ENCODE measurements at regions not wholly inside any gene's neighbourhood (a gene's known extent, or its start where the extent isn't known, plus 50 kb on each side); places are given as distances from the start of the nearest gene placed in this dataset.

DNA sequence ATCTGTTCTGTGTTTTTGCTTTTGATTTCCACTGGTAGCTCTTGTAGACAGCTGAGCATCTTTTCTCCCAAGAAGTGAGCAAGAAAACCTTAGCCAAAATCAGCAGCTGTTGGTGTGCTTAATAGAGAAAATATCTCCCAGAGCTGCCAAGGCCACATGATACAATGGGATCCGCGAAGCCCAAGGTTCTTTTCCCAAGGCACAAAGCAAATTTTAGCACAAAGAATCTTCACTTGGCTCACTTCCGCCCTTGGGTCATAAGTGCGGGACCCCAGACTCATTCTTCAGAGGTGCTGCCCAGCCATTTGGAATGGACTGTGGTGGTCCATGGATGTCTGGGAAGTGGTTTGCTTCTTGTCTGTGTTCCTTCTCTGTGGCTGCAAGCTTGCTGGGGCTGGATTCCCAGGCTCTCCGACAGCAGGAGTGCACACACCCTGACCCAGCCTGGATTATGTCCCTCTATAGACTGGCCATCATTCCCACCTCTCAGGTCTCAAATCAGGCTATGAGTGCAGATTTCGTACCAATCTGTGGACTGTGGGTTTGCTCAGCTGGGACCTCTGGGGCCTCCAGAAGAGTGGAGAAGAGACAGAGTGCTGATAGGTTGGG, 93.0 kb upstream of the TMEM72 start:
- peaks cover 5 to 8% of the 10 kb centered on the region in 2 donors for H3K9me3 Mint-ChIP-seq
- ATAC-seq (no peak), DNase-seq (ENCODE audit: low spot score in 2 of 2) (no peak)
- peaks cover 0 to 4% of the 10 kb centered on the region in 2 donors for H3K36me3 Mint-ChIP-seq
- no peak overlapping the region for H3K27ac Mint-ChIP-seq

DNA sequence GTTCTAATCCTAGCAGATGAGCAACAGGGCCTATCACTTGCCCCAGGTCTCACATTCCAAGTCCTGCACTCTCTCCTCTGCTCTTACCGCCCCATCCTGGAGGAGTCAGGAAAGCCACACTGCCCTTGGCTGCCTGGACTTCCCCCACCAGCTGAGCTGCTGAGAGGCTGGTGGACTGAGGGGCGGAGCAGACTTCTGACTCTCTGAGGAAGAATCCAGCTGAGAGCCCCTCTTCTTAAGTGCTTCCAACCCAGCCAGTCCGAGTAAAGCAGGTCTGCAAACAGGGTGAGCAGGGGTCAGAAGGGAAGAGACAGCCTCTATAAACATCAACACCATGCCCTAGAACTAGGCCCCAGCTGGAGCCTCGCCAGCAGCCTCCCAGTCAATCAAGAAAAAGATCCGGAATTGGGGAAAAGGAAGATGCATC, 92.4 kb upstream of the TMEM72 start:
- DNase-seq (ENCODE audit: low spot score in 2 of 2) (no peak), ATAC-seq (no peak)
- Mint-ChIP-seq H3K36me3 (peaks cover 0 to 4% of the 10 kb centered on the region in 2 donors), H3K27ac (no peak overlapping the region), H3K9me3 (peaks cover 2 to 6% of the 10 kb centered on the region in 2 donors)

DNA sequence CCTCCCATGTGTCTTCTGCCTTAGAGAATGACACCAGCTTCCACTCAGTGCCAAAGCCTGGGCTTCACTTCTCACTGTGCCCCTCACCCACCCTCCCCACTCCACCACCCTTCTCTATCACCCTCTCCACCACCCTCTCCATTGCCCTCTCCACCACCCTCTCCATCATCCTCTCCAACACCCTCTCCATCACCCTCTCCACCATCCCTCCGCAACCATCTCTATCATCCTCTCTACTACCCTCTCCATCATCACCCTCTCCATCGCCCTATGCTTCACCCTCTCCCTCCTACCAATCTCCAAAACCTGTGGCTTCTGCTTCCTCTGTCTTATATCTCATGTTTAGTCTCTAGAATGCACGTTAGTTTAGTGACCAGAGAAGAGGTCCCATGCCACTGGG, 91.0 kb upstream of the TMEM72 start:
- ATAC-seq (no peak), DNase-seq (ENCODE audit: low spot score in 2 of 2) (no peak)
- no peaks in the 10 kb centered on the region for H3K9me3 Mint-ChIP-seq
- no peak overlapping the region for H3K27ac Mint-ChIP-seq
- no peaks in the 10 kb centered on the region for H3K36me3 Mint-ChIP-seq

DNA sequence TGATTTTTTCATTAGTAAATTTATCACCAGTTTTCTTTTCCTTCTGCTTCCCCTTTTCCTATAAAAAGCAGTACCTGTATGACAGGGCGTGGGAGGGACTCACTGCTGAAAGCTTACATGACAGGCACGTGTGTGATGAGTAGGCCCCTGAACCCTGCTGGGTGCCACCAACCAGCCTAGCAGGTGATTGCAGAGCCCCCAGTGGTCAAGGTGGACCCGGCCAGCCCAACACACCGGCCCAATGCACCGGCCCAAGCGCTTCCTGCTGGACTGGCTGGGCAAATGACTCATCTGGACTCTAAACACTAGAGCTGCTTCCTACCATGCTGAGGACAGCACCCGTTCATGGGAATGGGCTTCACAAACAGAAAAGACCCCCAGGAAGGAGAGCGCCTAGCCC, 89.8 kb upstream of the TMEM72 start:
- DNase-seq (ENCODE audit: low spot score in 2 of 2) (no peak), ATAC-seq (no peak)
- no peaks in the 10 kb centered on the region for H3K9me3 Mint-ChIP-seq
- H3K36me3 Mint-ChIP-seq = no peaks in the 10 kb centered on the region
- peak overlapping the region in 1 of 2 donors; percentile 20 for H3K27ac Mint-ChIP-seq

DNA sequence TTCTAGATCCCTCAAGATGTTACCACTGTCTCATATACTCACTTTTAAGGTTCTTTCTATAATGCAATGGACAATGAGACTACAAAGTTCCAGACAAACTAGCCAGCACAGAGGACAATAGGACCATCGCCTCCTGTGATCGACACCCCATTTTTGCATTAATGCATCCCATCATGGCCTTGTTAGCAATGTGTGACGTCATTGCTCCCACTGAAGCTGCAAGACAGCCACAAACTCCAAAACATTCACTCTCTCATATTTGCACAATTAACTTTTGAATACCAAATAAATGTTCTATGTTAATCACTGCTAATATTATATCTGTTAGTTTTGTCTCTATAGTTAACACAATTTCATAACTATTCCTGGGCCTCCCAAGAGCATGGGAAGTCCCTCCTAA, 88.8 kb upstream of the TMEM72 start:
- DNase-seq (ENCODE audit: low spot score in 2 of 2) = no peak
- no peak for ATAC-seq
- H3K36me3 Mint-ChIP-seq = no peaks in the 10 kb centered on the region
- H3K9me3 Mint-ChIP-seq = no peaks in the 10 kb centered on the region
- no peak overlapping the region for H3K27ac Mint-ChIP-seq

DNA sequence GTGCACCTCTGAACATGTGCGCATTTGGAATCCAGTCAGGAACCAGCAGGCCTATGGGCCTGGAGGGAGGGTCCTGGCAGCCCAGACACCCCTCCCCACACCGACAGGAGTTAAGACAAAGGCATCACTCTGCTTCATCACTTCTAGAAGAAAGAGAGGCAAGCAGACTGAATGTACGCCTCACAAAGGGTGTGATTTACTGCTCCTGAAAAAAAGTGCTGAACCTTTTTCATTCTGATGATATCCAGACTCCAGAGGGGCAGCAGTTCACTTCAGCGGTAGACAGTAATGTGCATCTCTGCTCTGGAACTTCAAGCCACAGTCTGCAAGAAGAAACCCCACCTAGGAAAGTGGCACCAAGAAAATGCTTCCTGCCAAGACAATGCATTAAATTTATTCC, 88.2 kb upstream of the TMEM72 start:
- Mint-ChIP-seq H3K27ac (no peak overlapping the region), H3K9me3 (no peaks in the 10 kb centered on the region), H3K36me3 (no peaks in the 10 kb centered on the region)
- DNase-seq (ENCODE audit: low spot score in 2 of 2) = no peak
- ATAC-seq = no peak

DNA sequence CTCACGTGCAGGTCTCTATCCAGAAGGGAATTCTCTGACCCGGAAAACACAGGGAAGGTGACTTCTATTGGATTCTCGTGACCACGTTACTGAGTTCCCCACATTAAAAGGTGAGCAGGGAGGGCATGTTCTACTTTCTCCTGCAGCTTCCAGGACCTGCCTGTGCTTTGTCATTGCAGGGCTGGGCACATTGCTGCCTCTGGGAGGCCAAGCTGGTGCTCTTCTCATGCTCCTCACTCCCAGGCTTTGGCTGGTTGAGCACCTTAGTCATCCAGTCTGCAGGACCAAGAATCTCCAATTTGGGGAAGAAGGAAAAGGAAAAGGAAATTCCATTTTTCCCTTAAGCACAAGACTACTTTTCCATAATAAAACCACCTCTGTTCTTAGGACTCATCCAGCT, 86.5 kb upstream of the TMEM72 start:
- DNase-seq (ENCODE audit: low spot score in 2 of 2) (no peak), ATAC-seq (no peak)
- H3K27ac Mint-ChIP-seq = no peak overlapping the region
- no peaks in the 10 kb centered on the region for H3K36me3 Mint-ChIP-seq
- H3K9me3 Mint-ChIP-seq = no peaks in the 10 kb centered on the region

DNA sequence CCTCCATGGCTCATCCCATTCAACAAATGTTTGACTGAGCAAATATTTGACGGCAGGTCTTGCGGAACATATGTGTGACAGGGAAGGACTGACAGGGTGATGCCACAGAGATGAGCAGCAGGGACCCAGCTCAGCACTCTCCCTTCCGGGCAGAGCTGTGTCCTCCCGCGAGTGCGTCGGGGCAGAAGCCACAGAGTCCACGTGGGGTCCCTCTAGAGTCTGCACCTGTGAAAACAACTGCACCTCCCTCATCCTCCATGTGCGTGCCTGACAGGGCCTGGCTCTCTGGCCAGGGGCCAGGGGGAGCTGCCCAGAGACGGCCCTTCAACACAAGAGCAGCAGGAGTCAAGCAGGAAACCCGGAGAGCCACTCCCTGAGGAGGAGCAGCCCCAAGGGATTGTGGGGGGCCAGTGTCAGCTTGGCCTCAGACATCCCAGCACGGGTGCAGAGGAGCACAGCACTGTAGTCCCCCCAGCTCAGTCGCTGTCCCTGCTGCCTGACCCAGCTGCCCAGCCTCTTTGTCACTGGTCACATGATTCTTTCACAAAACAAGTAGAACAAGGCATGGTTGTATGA, 83.6 kb upstream of the TMEM72 start:
- H3K27ac Mint-ChIP-seq = no peak overlapping the region
- ATAC-seq (no peak), DNase-seq (ENCODE audit: low spot score in 2 of 2) (no peak)
- no peaks in the 10 kb centered on the region for H3K36me3 Mint-ChIP-seq
- no peaks in the 10 kb centered on the region for H3K9me3 Mint-ChIP-seq

DNA sequence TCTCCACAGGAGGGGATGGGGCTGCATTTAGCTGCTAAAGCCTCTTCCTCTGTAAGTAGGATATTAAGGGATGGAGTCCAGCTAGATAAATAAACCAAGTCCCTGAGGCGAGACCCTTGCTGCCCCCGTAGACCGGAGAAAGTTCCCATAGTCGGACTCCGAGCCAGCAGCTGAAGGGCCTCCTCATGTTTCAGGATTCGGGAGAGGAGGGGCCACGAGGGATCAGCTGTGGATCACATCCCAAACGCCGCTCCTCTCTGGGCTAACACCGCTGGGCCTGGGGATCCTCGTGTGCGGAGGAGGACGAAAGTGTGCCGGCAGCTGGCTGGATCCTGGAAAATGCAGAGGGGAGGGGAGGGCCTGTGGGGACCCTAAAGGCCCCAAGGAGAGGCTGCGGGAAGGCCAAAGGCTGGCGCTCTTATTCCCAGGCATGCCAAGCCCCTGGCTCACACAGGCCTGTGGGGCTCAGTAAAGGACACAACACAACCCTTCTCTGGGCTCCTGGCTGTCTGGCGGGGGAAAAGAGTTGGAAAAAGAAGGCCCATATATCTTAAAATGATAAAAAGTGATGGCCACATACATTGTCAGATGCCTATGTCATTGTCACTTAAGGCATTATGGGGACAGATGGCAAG, 82.5 kb upstream of the TMEM72 start:
- no peak for DNase-seq (ENCODE audit: low spot score in 2 of 2)

DNA sequence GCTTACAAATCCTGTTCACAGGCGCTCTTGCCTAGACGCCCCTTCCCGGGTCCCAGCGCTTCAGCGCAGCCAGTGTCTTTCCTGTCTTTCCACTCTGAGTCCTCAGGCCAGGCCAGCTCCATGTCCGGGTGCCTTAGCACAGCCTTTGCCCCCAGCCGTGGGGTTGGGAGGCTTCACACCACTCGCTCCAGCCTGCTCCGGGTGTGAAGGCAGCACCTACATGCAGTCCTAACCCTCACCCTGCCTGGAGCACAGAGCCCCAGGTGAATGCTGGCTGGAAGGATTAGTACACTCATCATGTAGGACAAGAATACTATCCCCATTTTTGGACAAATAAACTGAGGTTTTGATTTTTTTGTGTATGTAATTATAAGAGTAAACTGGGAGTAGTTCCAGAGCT, 81.7 kb upstream of the TMEM72 start:
- no peaks in the 10 kb centered on the region for H3K9me3 Mint-ChIP-seq
- DNase-seq (ENCODE audit: low spot score in 2 of 2) (no peak), ATAC-seq (no peak)
- H3K27ac Mint-ChIP-seq = no peak overlapping the region
- no peaks in the 10 kb centered on the region for H3K36me3 Mint-ChIP-seq

More for the DNA sequence above, 82.5 kb upstream of the TMEM72 start:
- Mint-ChIP-seq H3K36me3 (no peaks in the 10 kb centered on the region), H3K9me3 (no peaks in the 10 kb centered on the region), H3K27ac (no peak overlapping the region)
- no peak for ATAC-seq

DNA sequence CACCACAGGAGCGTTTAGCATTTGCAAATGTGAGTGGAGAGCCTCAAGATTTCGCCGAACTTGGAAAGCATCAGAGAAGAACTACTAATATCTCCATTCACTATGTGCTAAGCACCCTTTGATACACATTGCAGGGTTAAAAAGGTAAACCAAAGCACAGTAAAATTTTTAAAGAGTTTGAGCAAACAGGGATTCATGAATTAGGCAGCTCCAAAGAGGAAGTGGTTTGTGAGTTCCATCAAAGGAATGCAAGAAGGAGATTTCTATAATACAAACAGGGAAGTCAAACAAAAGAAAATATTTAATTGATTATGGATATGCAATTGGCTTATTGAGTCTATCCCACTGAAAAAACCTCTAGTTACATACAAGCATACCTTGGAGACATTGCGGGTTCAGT, 81.1 kb upstream of the TMEM72 start:
- Mint-ChIP-seq H3K36me3 (no peaks in the 10 kb centered on the region), H3K27ac (no peak overlapping the region), H3K9me3 (no peaks in the 10 kb centered on the region)
- ATAC-seq (no peak), DNase-seq (ENCODE audit: low spot score in 2 of 2) (no peak)

DNA sequence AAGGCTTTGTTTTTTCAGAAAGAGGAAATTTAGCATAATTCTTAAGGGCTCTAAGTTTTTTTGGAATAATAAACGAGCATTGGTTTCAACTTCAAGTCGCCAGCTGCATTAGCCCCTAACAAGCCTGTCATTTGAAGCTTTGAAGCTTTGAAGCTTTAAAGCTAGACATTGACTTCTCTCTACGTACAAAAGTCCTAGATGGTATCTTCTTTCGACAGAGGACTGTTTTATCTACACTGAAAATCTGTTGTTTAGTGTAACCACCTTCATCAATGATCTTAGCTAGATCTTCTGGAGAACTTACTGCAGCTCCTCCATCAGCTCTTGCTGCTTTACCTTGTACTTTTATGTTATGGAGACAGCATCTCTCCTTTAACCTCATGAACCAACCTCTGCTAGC, 79.6 kb upstream of the TMEM72 start:
- Mint-ChIP-seq H3K9me3 (no peaks in the 10 kb centered on the region), H3K27ac (no peak overlapping the region), H3K36me3 (no peaks in the 10 kb centered on the region)
- DNase-seq (ENCODE audit: low spot score in 2 of 2) (no peak), ATAC-seq (no peak)

DNA sequence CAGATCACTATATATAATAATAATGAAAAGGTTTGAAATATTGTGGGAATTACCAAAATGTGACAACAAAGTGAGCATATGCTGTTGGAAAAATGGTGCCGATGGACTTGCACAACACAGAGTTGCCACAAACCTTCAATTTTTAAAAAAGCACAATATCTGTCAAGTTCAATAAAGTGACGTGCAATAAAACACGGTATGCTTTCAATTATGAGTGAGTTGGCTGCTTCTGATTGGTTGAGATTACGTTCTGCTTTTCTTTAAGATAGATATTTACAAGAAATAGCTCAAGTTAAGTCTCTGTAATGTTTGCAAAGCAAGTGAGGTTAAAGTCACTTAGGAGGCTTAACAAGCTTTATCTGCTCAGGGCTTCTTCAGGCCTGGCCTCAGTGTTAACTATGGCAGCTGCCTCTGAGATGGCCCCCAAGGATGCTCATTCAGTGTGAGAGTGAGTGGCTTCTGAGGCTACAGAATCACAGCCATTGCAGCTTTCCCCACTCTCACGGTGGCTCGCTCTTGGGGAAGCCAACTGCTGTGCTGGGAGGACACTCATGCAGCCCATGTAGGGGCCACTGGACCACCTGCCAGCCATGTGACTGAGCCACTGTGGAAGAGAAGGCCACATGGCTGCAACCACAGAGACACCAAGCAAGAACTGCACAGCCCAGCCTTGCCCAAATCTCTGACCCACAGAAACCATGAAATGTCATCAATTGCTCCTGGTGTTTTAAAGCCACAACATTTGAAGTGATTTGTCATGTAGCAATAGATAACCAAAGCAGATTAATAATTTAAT, 78.3 kb upstream of the TMEM72 start:
- Mint-ChIP-seq H3K27ac (no peak overlapping the region), H3K9me3 (no peaks in the 10 kb centered on the region), H3K36me3 (no peaks in the 10 kb centered on the region)
- no peak for DNase-seq (ENCODE audit: low spot score in 2 of 2)
- ATAC-seq = no peak

DNA sequence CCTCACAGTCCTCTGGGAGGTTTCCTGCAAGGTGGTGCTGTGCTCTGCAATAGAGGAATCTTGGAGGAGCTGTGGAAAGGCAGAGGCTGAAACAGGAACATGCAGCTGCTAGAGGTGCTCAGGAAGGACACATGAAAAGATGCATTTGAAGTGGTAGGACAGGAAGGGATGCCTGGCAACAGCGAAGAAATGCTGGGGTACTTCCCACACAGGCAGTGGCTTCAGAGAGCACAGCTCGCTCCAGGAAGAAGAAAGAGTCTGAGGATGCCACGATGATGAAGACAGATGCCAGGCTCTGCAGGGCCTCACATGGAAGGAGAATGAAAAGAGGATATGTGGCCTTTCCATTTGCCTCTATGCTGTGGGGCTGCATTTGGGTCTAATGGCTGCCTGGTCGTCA, 77.0 kb upstream of the TMEM72 start:
- ATAC-seq (no peak), DNase-seq (ENCODE audit: low spot score in 2 of 2) (no peak)
- H3K36me3 Mint-ChIP-seq = no peaks in the 10 kb centered on the region
- no peak overlapping the region for H3K27ac Mint-ChIP-seq
- no peaks in the 10 kb centered on the region for H3K9me3 Mint-ChIP-seq

DNA sequence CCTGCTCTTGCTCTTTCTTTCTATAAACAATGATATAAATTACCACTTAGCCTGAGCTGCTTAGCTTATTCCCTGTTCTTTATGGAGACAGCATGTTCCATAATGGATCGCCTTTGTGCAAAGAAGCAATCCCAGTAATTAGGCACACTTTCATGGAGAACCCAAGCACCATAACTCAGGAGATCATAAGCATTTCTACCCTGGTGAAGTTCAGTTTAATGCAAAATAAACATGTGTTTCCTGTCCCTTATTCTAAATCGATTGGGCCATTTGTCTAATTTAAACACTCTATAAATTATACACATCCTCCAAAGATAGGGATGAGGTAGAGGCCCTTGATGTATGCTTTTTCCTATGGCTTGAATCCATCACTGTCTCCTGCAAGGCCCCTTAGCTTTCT, 75.8 kb upstream of the TMEM72 start:
- Mint-ChIP-seq H3K27ac (no peak overlapping the region), H3K36me3 (no peaks in the 10 kb centered on the region), H3K9me3 (no peaks in the 10 kb centered on the region)
- no peak for ATAC-seq
- DNase-seq (ENCODE audit: low spot score in 2 of 2) = no peak

DNA sequence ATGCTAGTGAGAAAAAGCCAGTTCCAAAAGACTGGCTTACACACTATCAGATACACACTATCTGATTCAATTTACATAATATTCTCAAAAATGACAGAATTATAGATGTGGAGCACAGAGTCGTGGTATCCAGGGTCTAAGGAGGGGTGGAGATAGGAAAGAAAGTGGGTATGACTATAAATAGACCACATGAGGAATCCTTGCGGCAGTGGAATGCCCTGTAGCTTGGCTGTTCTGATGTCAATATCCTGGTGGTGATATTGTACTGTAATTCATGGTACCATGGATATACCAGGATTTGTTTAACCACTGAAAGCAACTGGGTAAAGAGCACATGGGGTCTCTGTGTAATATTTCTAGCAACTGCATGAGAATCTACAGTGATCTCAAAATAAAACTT, 67.7 kb upstream of the TMEM72 start:
- no peak overlapping the region for H3K27ac Mint-ChIP-seq
- DNase-seq (ENCODE audit: low spot score in 2 of 2) (no peak), ATAC-seq (no peak)
- H3K36me3 Mint-ChIP-seq = no peaks in the 10 kb centered on the region
- no peaks in the 10 kb centered on the region for H3K9me3 Mint-ChIP-seq

DNA sequence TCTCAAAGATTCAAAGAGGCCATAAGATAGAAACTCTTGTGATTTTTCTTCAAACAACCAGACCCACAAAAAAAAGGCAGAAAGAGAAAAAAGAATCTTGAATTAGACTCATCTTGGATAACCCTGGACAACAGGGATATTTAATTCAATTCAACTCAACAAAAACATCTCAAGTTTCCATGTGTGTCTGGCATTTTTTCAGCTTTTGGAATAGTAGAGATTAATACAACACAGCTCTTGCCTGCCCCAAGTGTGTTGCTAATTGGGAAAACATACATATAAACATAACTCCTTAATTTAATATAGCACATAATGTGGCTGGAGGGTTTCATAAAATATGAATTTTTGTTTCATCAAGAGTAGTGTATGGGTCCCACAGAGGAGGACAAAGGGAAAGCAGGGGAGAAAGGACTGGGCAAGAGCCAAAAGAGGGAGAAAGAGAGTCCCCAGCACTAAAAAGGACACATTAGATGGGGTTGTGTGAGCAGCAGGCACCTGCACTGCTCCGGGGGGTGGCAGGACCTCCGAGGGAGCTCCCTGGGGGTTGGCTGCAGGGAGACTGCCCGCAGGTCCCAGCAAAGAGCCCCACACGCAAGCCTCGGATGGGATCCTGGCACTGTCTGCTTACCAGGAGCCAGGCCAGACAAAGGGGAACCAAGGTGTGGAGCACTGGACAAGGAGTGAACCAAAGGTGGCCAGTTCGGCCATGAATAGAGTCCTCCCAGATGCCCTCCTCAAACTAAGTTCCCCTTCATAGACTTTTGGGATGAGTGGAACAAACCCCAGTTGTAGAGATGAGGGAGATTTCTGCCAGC, 65.6 kb upstream of the TMEM72 start:
- Mint-ChIP-seq H3K9me3 (no peaks in the 10 kb centered on the region), H3K36me3 (no peaks in the 10 kb centered on the region), H3K27ac (no peak overlapping the region)
- DNase-seq (ENCODE audit: low spot score in 2 of 2) (no peak), ATAC-seq (no peak)

Measured in activated naive CD4-positive, alpha-beta T cell treated with anti-CD3 and anti-CD28 coated beads, Interleukin-2, amount 50 U/mL, for 72 hours (primary cell).